ENCODE measurements at regions not wholly inside any gene's neighbourhood (a gene's known extent, or its start where the extent isn't known, plus 50 kb on each side); places are given as distances from the start of the nearest gene placed in this dataset.
"Not testable (repeated sequence)": the region's sequence is repeated elsewhere in the genome, so short reads cannot be mapped to it uniquely, and the experiment has no call there.

GRCh38 chr15:96052154-96052553 lies 278.3 kb upstream of the NR2F2 start:
- no peak for DNase-seq

DNA sequence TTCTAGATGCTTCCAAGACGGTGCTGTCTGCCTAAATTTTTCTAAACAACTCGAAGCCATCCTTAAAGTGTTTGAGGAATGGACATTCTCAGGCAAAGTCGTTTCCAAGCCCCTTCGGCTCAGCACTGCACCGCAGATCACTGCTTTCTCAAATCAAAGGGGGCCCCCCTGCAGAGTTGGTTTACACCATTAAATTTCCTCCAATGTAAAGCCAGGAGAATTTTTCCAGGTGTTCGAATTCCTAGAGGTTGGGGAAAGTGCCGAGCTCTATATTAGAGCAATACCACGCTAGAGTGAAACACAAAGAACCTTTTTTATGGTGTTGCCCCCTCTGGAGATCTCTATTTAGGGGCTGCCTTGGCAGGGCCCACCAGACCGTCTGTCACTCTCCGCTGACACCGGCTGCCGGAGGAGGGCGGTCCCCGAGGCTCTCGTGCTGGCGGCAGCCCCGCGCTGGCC lies 277.9 kb upstream of the NR2F2 start:
- no peak for DNase-seq

GRCh38 chr15:96053031-96053780 lies 277.3 kb upstream of the NR2F2 start:
- peak; percentile 67 for DNase-seq

GRCh38 chr15:96053781-96054428 lies 276.6 kb upstream of the NR2F2 start:
- DNase-seq: peak; percentile 62

DNA sequence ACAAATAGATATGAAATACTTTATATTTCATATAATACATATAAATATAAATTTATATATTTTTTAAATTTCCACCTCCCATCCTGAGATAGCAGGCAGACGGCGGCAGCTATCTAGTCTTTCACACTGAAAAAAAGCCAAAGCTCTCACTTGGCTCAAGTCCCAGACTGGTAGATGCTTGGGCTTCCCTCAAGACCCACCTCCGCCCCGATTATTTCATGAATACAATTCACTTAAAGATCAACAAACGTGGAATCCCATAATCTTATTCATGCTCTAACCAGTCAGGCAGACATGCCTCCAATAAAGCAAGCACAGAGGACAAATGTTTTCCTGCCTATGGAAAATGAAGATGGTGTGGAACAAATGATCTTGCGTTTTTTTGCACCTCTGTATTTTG lies 275.9 kb upstream of the NR2F2 start:
- DNase-seq: no peak

- DNase-seq: no peak
Measured at GRCh38 chr15:96058103-96058851, 272.2 kb upstream of the NR2F2 start.

GRCh38 chr15:96058852-96059103 lies 271.7 kb upstream of the NR2F2 start:
- DNase-seq: not testable (repeated sequence)

DNA sequence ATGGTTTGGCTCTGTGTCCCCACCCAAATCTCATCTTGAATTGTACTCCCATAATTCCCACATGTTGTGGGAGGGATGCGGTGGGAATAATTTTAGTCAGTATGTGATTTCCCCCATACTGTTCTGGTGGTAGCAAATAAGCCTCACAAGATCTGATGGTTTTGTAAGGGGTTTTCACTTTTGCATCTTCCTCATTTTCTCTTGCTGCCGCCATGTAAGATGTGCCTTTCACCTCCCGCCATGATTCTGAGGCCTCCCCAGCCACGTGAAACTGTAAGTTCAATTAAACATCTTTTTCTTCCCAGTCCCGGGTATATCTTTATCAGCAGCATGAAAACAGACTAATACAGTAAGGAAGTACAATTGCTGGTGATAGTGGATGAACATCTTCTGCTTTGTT lies 269.9 kb upstream of the NR2F2 start:
- DNase-seq: not testable (repeated sequence)

- DNase-seq: peak; percentile 64
Measured at GRCh38 chr15:96064351-96064756, 266.1 kb upstream of the NR2F2 start.

- DNase-seq: no peak
Measured at GRCh38 chr15:96066126-96066525, 264.4 kb upstream of the NR2F2 start.

- no peak for DNase-seq
Measured at GRCh38 chr15:96066852-96067495, 263.5 kb upstream of the NR2F2 start.

- no peak for DNase-seq
Measured at GRCh38 chr15:96067677-96068076, 262.8 kb upstream of the NR2F2 start.

DNA sequence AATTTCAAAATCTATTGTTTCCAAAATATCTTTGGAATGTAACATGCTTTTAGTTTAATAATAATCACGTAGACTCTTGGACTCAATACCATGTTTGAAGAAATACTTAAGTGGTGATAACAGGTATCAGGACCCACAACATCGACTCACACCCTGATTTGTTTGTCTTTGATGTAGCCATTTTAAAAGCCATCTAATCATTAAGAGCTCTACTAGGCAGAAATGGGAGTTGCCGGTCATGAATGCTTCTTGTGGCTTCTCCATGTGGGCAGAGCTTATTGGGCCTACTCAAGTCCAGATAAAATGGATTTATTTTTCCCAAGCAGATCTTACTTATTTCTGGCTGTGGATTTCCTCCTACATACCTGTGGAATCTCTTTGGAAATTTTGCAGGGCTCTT lies 261.6 kb upstream of the NR2F2 start:
- no peak for DNase-seq

- DNase-seq: no peak
Measured at GRCh38 chr15:96070636-96071035, 259.9 kb upstream of the NR2F2 start.

DNA sequence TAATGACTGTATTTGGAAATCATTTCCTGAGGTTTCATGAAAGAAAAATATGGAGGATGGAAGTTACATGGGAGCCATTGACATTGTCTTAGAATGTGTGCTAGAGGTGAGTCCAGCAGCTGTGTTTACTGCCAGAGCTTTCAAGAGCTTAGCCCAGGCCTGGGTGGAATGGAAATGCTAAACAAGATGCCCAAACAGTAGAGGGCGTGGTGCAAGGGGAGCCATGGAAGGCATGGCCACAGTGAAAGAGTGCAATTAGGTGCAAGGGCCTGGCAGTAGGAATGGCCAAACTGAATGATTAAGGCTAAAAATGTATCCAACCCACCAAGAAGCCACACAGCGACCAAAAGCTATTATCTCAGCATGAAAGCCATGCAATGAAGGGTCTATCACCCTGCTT lies 257.7 kb upstream of the NR2F2 start:
- DNase-seq: no peak

DNA sequence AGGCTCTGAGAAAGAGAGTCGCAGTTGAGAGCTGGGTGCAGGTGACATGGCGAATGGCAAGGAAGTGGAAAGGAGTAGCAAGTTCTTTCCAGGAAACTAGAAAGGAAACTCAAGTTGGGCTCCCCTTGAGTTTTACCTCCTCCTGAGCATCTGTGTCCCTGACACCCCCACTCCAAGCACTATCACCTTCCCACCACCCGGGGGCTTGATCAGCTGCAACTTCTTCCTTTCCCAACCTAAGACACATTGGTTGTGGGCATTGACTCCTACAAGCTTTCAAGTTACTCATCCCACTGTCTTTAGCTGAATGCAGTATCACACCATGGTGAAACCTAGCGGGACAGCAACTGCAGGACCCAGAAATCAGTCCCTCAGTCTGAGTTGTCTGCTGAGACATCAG lies 256.6 kb upstream of the NR2F2 start:
- DNase-seq: no peak

DNA sequence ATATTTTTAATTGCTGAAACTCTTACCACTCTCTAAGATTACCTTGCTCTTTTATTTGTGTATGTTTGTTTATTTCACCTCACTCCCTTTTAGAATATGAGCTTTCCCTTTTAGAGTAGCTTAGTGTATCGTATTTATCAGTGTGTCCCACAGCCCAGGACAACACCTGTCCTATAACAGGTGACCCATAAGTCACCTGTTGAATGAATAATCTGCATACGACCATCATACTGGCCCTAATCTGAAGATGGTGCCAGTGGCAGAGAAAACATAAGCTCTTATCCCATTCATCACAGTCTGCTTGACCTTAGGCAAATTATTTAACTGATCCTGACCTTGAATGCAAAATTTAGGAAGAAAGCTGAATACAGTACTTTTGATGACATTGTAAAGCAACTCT lies 254.6 kb upstream of the NR2F2 start:
- DNase-seq: no peak

GRCh38 chr15:96076350-96076749 lies 254.2 kb upstream of the NR2F2 start:
- DNase-seq: no peak

GRCh38 chr15:96079041-96079440 lies 251.5 kb upstream of the NR2F2 start:
- DNase-seq: no peak

DNA sequence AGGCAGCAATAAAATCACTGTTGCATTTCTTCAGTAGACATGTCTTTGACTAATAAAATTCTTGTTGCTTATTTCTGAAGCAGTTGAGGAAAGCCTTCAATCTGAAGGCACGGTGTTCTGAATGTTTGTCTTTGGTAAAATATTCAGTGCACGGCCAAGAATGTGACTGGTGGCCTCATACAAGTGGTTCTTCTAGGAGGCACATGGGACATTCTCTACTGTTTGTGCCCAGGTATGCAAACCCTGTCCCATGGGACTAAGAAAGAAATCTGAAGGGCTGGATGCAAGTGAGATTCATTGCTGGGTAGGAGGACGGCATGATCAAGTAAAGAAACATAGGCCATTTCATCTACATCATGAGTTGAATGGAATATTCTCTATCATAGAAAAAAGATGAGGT lies 250.6 kb upstream of the NR2F2 start:
- no peak for DNase-seq

- DNase-seq: no peak
Measured at GRCh38 chr15:96086164-96086563, 244.3 kb upstream of the NR2F2 start.

DNA sequence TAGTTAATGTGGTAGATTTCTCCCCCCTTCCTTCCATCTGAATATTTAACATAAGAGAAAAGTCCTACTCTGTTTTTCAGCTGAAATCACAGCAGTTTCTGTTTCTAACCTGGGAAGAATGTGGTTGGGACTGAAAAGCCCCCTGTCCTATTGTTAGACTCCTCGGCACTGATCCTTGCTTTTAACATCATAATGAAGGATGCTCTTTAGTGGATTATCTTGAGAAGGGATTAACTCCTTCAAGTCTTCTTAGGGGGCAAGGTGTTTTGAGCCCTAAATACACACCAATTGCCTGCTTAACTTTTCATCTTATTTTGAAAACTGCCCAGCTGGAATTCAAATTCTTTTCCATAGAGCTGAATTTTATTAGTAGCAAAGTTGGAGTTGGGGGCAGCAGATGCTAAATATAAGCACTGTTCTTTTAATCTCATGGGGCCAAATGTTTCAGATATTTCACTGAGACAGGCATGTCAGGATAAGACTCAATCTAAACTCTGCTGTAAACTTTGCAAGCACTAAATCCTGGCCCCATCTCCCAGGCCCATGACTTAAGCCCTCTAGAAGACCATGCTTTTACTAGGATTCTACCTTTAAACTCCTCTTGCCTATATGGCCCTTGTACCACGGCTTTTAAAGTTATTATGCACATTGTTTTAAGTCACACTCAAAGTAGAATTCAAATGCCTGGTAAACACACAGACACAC lies 243.2 kb upstream of the NR2F2 start:
- no peak for DNase-seq

DNA sequence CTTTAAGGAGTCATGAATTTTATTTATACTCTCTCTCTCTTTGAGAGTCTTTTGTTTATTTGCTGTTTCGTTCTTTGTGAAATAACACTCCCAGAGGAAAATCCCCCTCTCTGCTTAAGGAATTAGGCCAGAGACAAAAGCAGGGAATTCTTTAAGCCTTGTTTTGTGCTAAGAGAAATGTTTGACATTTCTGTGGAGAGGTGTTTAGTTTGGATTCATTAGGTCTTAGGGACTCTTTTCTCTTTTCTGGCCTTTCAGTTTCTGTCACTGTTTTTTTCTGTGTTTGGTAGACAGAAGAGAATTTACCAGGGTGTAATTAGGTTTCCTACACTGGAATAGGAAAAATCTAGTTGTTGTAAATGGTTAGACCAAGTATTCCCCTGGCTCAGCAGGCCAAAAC lies 241.8 kb upstream of the NR2F2 start:
- no peak for DNase-seq
